ENCODE measurements at regions not wholly inside any gene's neighbourhood (a gene's known extent, or its start where the extent isn't known, plus 50 kb on each side); places are given as distances from the start of the nearest gene placed in this dataset.

GRCh38 chr10:35938160-35938559 is 296.1 kb upstream of the FZD8 start:
- H4K20me1 ChIP-seq (ENCODE audit: insufficient read depth, low read length): no peaks in the 10 kb centered on the region
- ATAC-seq (ENCODE audit: low read depth) (no peak), DNase-seq (no peak)
- H2BK5ac ChIP-seq (ENCODE audit: low read depth, low read length, poor library complexity, severe bottlenecking): no peak overlapping the region
- WGBS, 2 experiments (ENCODE audit: extremely low coverage in 2 of 2, insufficient read length in 1 of 2): no CpG with 5 or more reads among the region's 5 CpGs
- H4K8ac ChIP-seq (ENCODE audit: low read depth in 2 of 2, low read length in 2 of 2): no peak overlapping the region
- H3K9me3 ChIP-seq (ENCODE audit: control insufficient read depth, insufficient read depth, low read length): no peaks in the 10 kb centered on the region
- no peak overlapping the region for H2AK5ac ChIP-seq (ENCODE audit: low read depth, low read length)
- no TSS peak for BruUV-seq (replicated peaks)
- no peak overlapping the region for H4K91ac ChIP-seq (ENCODE audit: insufficient read depth, low read depth, low read length)
- no peak overlapping the region for H3K4ac ChIP-seq (ENCODE audit: low read depth, low read length)
- H3K79me1 ChIP-seq (ENCODE audit: low read depth in 1 of 2, low read length in 2 of 2): no peaks in the 10 kb centered on the region
- no peak overlapping the region for H2BK15ac ChIP-seq (ENCODE audit: low read depth, low read length)
- peaks cover 5% of the 10 kb centered on the region; the same call in 1 of the 2 replicates for H3K4me1 ChIP-seq (ENCODE audit: control insufficient read depth, insufficient read depth, low read length)
- no peak overlapping the region for H3K56ac ChIP-seq (ENCODE audit: extremely low read depth, insufficient read depth, low read length)
- no peak overlapping the region for H2AK9ac ChIP-seq (replicated peaks; ENCODE audit: low read depth, low read length, poor library complexity)
- in situ Hi-C loops (cut with MboI; ENCODE audit: low sequenced_read_pairs) (no loop called here), intact Hi-C loops (cut with micrococcal nuclease) (no loop called here), dilution Hi-C loops (cut with HindIII; ENCODE audit: low sequenced_read_pairs, unreplicated experiment) (no loop called here)
- no peak overlapping the region for H3K18ac ChIP-seq (ENCODE audit: low read depth, low read length)
- no peak overlapping the region for H3K4me3 ChIP-seq (ENCODE audit: insufficient read depth, low read depth, low read length)
- H3K27me3 ChIP-seq (ENCODE audit: control insufficient read depth, insufficient read depth, low read length): no peaks in the 10 kb centered on the region
- no peaks in the 10 kb centered on the region for H3K36me3 ChIP-seq (ENCODE audit: control insufficient read depth, insufficient read depth, low read length)
- H3K27ac ChIP-seq (ENCODE audit: insufficient read depth, low read length): no peak overlapping the region
- no peak overlapping the region for H3K23ac ChIP-seq (ENCODE audit: low read depth, low read length)
- H3K4me2 ChIP-seq (ENCODE audit: low read depth, low read length): no peak overlapping the region
- H2AFZ ChIP-seq (replicated peaks; ENCODE audit: low read length, poor library complexity): no peak overlapping the region
- TF ChIP-seq, protein P1, sequence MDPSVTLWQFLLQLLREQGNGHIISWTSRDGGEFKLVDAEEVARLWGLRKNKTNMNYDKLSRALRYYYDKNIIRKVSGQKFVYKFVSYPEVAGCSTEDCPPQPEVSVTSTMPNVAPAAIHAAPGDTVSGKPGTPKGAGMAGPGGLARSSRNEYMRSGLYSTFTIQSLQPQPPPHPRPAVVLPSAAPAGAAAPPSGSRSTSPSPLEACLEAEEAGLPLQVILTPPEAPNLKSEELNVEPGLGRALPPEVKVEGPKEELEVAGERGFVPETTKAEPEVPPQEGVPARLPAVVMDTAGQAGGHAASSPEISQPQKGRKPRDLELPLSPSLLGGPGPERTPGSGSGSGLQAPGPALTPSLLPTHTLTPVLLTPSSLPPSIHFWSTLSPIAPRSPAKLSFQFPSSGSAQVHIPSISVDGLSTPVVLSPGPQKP (IDR thresholded peaks at IDR 0.05; ENCODE audit: borderline replicate concordance, low read depth, low read length): no peak
- TF ChIP-seq NFE2L2 (IDR thresholded peaks at IDR 0.05; ENCODE audit: low read depth, low read length): no peak
- no peak for TF ChIP-seq BHLHE40 (IDR thresholded peaks at IDR 0.05; ENCODE audit: low read depth, low read length)
- no peak for TF ChIP-seq SMC3 (IDR thresholded peaks at IDR 0.05; ENCODE audit: low read depth, low read length)
- no peak for TF ChIP-seq RAD21 (IDR thresholded peaks at IDR 0.05; ENCODE audit: low read length)
- no peak for TF ChIP-seq POLR2A (IDR thresholded peaks at IDR 0.05; ENCODE audit: low read depth, low read length)
- no peak for TF ChIP-seq MAFK (IDR thresholded peaks at IDR 0.05; ENCODE audit: low read depth, low read length)
- no peak for TF ChIP-seq RCOR1 (IDR thresholded peaks at IDR 0.05; ENCODE audit: insufficient replicate concordance, low read length)
- TF ChIP-seq MAZ (IDR thresholded peaks at IDR 0.05; ENCODE audit: borderline replicate concordance, low read depth, low read length): no peak
- TF ChIP-seq FOS (IDR thresholded peaks at IDR 0.05; ENCODE audit: low read depth, low read length): no peak
- TF ChIP-seq, protein P2, sequence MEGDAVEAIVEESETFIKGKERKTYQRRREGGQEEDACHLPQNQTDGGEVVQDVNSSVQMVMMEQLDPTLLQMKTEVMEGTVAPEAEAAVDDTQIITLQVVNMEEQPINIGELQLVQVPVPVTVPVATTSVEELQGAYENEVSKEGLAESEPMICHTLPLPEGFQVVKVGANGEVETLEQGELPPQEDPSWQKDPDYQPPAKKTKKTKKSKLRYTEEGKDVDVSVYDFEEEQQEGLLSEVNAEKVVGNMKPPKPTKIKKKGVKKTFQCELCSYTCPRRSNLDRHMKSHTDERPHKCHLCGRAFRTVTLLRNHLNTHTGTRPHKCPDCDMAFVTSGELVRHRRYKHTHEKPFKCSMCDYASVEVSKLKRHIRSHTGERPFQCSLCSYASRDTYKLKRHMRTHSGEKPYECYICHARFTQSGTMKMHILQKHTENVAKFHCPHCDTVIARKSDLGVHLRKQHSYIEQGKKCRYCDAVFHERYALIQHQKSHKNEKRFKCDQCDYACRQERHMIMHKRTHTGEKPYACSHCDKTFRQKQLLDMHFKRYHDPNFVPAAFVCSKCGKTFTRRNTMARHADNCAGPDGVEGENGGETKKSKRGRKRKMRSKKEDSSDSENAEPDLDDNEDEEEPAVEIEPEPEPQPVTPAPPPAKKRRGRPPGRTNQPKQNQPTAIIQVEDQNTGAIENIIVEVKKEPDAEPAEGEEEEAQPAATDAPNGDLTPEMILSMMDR (conservative IDR thresholded peaks at IDR 0.05; ENCODE audit: low read depth, low read length): no peak
- no peak for TF ChIP-seq RFX5 (IDR thresholded peaks at IDR 0.05; ENCODE audit: low read depth, low read length)
- TF ChIP-seq, protein P3, sequence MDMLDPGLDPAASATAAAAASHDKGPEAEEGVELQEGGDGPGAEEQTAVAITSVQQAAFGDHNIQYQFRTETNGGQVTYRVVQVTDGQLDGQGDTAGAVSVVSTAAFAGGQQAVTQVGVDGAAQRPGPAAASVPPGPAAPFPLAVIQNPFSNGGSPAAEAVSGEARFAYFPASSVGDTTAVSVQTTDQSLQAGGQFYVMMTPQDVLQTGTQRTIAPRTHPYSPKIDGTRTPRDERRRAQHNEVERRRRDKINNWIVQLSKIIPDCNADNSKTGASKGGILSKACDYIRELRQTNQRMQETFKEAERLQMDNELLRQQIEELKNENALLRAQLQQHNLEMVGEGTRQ (IDR thresholded peaks at IDR 0.05; ENCODE audit: low read depth, low read length): no peak
- no peak for TF ChIP-seq CHD1 (IDR thresholded peaks at IDR 0.05; ENCODE audit: low read depth, low read length)
- no peak for TF ChIP-seq MXI1 (IDR thresholded peaks at IDR 0.05; ENCODE audit: borderline replicate concordance, low read depth, low read length)
- TF ChIP-seq CEBPB (IDR thresholded peaks at IDR 0.05; ENCODE audit: low read depth, low read length): no peak
- no peak overlapping the region for H2BK120ac ChIP-seq (ENCODE audit: low read depth, low read length)
- H3K14ac ChIP-seq (replicated peaks; ENCODE audit: low read depth, low read length): no peak overlapping the region
- H3K9me1 ChIP-seq (ENCODE audit: insufficient read depth, low read length): no peaks in the 10 kb centered on the region
- no peak overlapping the region for H3K9ac ChIP-seq (ENCODE audit: low read depth, low read length)
- POLR2A ChIA-PET (ENCODE audit: unreplicated experiment): interaction anchor here (0.6 kb wide), 1 partner anchor 431 kb away, joined by 5 read pairs; no protein-coding TSS in a partner anchor
- CTCF ChIA-PET: no interaction called here
- H2BK20ac ChIP-seq (ENCODE audit: low read depth, low read length): no peak overlapping the region
- H4K5ac ChIP-seq (ENCODE audit: low read depth, low read length): no peak overlapping the region

Data from IMR-90 (cell line).